ENCODE measurements at regions not wholly inside any gene's neighbourhood (a gene's known extent, or its start where the extent isn't known, plus 50 kb on each side); places are given as distances from the start of the nearest gene placed in this dataset.

- Histone ChIP-seq H3K27me3 (ENCODE audit: control insufficient read depth, insufficient read depth) (no peaks in the 10 kb centered on the region), H3K27ac (ENCODE audit: low read length) (peak overlapping the region; percentile 12), H3K4me1 (ENCODE audit: control insufficient read depth, insufficient read depth, low read length) (peaks cover 16% of the 10 kb centered on the region), H3K4me3 (ENCODE audit: low read length) (no peak overlapping the region), H3K9me3 (ENCODE audit: control insufficient read depth, low read length) (no peaks in the 10 kb centered on the region)
- ATAC-seq (peak in 1 of 2 donors; percentile 7), DNase-seq (no peak)
- intact Hi-C loops (cut with DNase I), result no loop called here
- WGBS, result 72% methylated on average over 8 of the region's 8 CpGs
Measured at GRCh38 chr9:130785053-130785452, 50.0 kb upstream of the ABL1 start.

Data from right cardiac atrium (tissue), 5 donors.